K562 (cell line): ENCODE measurements at regions not wholly inside any gene's neighbourhood (a gene's known extent, or its start where the extent isn't known, plus 50 kb on each side); places are given as distances from the start of the nearest gene placed in this dataset.

Experiments
- BRD4 ChIP-seq: fragments of 200-600 bp; sonication (generic); IDR thresholded peaks from 2 replicates; pipeline ENCODE4 v1.6.1; 2017; ENCODE audit warnings: inconsistent platforms
- CREM ChIP-seq: IDR thresholded peaks from 2 replicates; pipeline ENCODE4 v1.6.1; 2014; ENCODE audit warnings: antibody characterized with exemption, low read depth
- E2F5 ChIP-seq: sonication (generic); formaldehyde crosslinking; IDR thresholded peaks from 2 replicates; pipeline ENCODE4 v1.8.0; 2022; ENCODE audit warnings: mild to moderate bottlenecking, missing genetic modification reagents
- EGR1 ChIP-seq: fragments of 450-650 bp; conservative IDR thresholded peaks from 2 replicates; pipeline ENCODE4 v1.6.1; 2017; ENCODE audit warnings: mild to moderate bottlenecking
- ESRRA ChIP-seq: fragments of 450-650 bp; IDR thresholded peaks from 2 replicates; pipeline ENCODE4 v1.6.1; 2014; ENCODE audit warnings: low read depth, mild to moderate bottlenecking, moderate library complexity, borderline replicate concordance
- FOXM1 ChIP-seq, 2 experiments: fragments of 450-650 bp in 1 of 2; sonication (generic) in 1 of 2; formaldehyde crosslinking in 1 of 2; IDR thresholded peaks; 2 replicates each; pipeline versions ENCODE4 v1.6.1 to v1.9.0; 2017 to 2022; ENCODE audit warnings: low read depth in 2 of 2, mild to moderate bottlenecking in 2 of 2, missing genetic modification reagents in 1 of 2, moderate library complexity in 1 of 2
- GABPA ChIP-seq: fragments of 200-800 bp; sonication (Bioruptor generic); conservative IDR thresholded peaks from 2 replicates; pipeline ENCODE4 v1.6.1; 2016; ENCODE audit warnings: low read depth, missing genetic modification characterization, missing compliant biosample characterization
- HINFP ChIP-seq: fragments of 450-650 bp; conservative IDR thresholded peaks from 2 replicates; pipeline ENCODE4 v1.6.1; 2016; ENCODE audit warnings: missing genetic modification characterization, low read depth, mild to moderate bottlenecking, control low read depth, missing compliant biosample characterization
- MAFF ChIP-seq: IDR thresholded peaks from 2 replicates; pipeline ENCODE4 v1.6.1; 2012; ENCODE audit warnings: low read length, improper control_type of control experiment
- MCM3 ChIP-seq: fragments of 450-650 bp; IDR thresholded peaks from 2 replicates; pipeline ENCODE4 v1.6.1; 2016
- NR2C2 ChIP-seq, 2 experiments: fragments of 200-800 bp in 1 of 2; sonication (Bioruptor generic) in 1 of 2; sonication (generic) in 1 of 2; formaldehyde crosslinking in 1 of 2; IDR thresholded peaks; 2 replicates each; pipeline versions ENCODE4 v1.6.1 to v1.8.0; 2016 to 2022; ENCODE audit warnings: mild to moderate bottlenecking in 1 of 2, missing compliant biosample characterization in 1 of 2, missing genetic modification characterization in 1 of 2, missing genetic modification reagents in 1 of 2
- POLR2H ChIP-seq: IDR thresholded peaks from 2 replicates; pipeline ENCODE4 v1.6.1; 2016; ENCODE audit warnings: missing genetic modification characterization, low read depth, mild to moderate bottlenecking, control low read depth, missing compliant biosample characterization, moderate library complexity
- RBBP5 ChIP-seq: fragments of 200-600 bp; sonication (generic); IDR thresholded peaks from 2 replicates; pipeline ENCODE4 v1.6.1; 2012; ENCODE audit warnings: borderline replicate concordance, mild to moderate bottlenecking, low read length, control low read depth, inconsistent platforms; ENCODE audit not compliant: insufficient read depth, poor library complexity, severe bottlenecking
- RFX1 ChIP-seq: fragments of 450-650 bp; IDR thresholded peaks from 2 replicates; pipeline ENCODE4 v1.6.1; 2016; ENCODE audit warnings: mild to moderate bottlenecking, moderate library complexity
- SIRT6 ChIP-seq: IDR thresholded peaks from one replicate; pipeline ENCODE4 v1.6.1; 2012; ENCODE audit warnings: low read depth, mild to moderate bottlenecking, control low read depth, inconsistent platforms, low read length, moderate library complexity
- SMAD1 ChIP-seq: fragments of 150-350 bp; IDR thresholded peaks from 2 replicates; pipeline ENCODE4 v1.6.1; 2014; ENCODE audit warnings: low read length, low read depth; ENCODE audit not compliant: partially characterized antibody
- STAT5B ChIP-seq: fragments of 250-450 bp; sonication (Bioruptor Pico); IDR thresholded peaks from 2 replicates; pipeline ENCODE4 v1.8.0; 2021; ENCODE audit warnings: mild to moderate bottlenecking, inconsistent platforms
- TEAD4 ChIP-seq, 2 experiments: sonication (generic) in 1 of 2; formaldehyde crosslinking in 1 of 2; IDR thresholded peaks; 2 replicates each; pipeline versions ENCODE4 v1.6.1 to v1.8.0; 2012 to 2022; ENCODE audit warnings: borderline replicate concordance in 1 of 2, inconsistent platforms in 1 of 2, low read length in 1 of 2, mild to moderate bottlenecking in 1 of 2, missing genetic modification reagents in 1 of 2
- ZKSCAN1 ChIP-seq: fragments of 150-350 bp; IDR thresholded peaks from 2 replicates; pipeline ENCODE4 v1.6.1; 2016; ENCODE audit warnings: low read depth, low read length
- ZNF165 ChIP-seq: fragments of 250-450 bp; sonication (Bioruptor Pico); IDR thresholded peaks from 2 replicates; pipeline ENCODE4 v1.4.0; 2020; ENCODE audit warnings: borderline replicate concordance
- TF ChIP-seq, protein P1 (sequence below), 2 experiments: fragments of 450-650 bp; conservative IDR thresholded peaks; 2 replicates each; pipeline ENCODE4 v1.6.1; 2017; ENCODE audit warnings: mild to moderate bottlenecking in 2 of 2, moderate library complexity in 2 of 2
- TF ChIP-seq, protein P2 (sequence below): fragments of 200-800 bp; sonication (Bioruptor generic); IDR thresholded peaks from 2 replicates; pipeline ENCODE4 v1.6.1; 2017; ENCODE audit warnings: missing genetic modification characterization, missing compliant biosample characterization

DNA sequence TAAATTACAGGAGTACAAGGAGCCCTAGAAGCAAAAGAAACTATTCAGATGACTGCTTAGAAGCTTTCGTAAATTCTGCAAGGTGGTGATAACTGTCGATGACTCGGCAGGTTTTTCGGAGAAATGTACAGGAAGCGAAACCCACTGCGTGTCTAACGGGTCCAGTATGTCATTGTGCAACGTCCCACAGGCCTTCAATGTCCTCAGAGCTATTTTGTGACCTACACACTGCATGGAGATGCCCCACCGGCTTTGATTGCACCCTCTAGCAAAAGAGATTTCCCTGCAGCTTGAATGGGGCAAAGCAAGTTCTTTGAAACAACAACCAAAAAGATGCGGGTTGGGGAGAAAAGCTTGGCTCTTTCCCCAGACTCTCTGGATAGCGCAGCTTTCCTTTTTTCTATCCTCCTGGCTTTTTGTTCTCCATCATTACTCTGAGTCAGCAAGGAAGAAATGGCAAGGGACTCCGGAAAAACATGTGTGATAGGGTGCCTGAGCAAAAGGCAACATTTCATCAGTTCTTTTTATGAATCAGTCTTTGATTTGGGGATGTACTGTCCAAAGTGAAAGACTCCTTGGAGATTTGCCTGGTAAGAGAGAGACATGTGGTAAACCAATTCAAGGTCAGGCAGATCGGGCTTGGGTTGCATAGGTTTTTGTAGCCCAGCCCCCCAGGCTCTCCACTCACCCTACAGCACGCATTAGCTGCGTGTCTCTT, 112.0 kb upstream of the TBL1X start (continued):
- no peak for TF ChIP-seq NR2C2 (CRISPR knock-in tag; IDR thresholded peaks at IDR 0.05)
- peak; percentile 44; the same call in 1 of the 2 replicates for TF ChIP-seq NR2C2 (tag; IDR thresholded peaks at IDR 0.05)
- no peak for TF ChIP-seq E2F5 (CRISPR knock-in tag)
- TF ChIP-seq EGR1 = no peak
- peak; percentile 48; the same call in 1 of the 2 replicates for TF ChIP-seq ESRRA
- TF ChIP-seq, protein P1, sequence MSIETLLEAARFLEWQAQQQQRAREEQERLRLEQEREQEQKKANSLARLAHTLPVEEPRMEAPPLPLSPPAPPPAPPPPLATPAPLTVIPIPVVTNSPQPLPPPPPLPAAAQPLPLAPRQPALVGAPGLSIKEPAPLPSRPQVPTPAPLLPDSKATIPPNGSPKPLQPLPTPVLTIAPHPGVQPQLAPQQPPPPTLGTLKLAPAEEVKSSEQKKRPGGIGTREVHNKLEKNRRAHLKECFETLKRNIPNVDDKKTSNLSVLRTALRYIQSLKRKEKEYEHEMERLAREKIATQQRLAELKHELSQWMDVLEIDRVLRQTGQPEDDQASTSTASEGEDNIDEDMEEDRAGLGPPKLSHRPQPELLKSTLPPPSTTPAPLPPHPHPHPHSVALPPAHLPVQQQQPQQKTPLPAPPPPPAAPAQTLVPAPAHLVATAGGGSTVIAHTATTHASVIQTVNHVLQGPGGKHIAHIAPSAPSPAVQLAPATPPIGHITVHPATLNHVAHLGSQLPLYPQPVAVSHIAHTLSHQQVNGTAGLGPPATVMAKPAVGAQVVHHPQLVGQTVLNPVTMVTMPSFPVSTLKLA (conservative IDR thresholded peaks at IDR 0.05) = 0 out of 4 replicates have a peak, but pooled peaks have one; percentile 18 to 33
- TF ChIP-seq CREM = peak; percentile 68
- TF ChIP-seq ZNF165 (CRISPR knock-in tag) = no peak
- peak; percentile 64; the same call in 1 of the 2 replicates for TF ChIP-seq HINFP
- no peak for TF ChIP-seq FOXM1 (IDR thresholded peaks at IDR 0.05; ENCODE audit: low read depth)
- no peak for TF ChIP-seq FOXM1 (CRISPR knock-in tag; IDR thresholded peaks at IDR 0.05; ENCODE audit: low read depth)
- TF ChIP-seq MCM3 = no peak
- TF ChIP-seq TEAD4 (IDR thresholded peaks at IDR 0.05; ENCODE audit: low read length) = peak; percentile 53
- no peak for TF ChIP-seq TEAD4 (CRISPR knock-in tag; IDR thresholded peaks at IDR 0.05; ENCODE audit: borderline replicate concordance)
- no peak for TF ChIP-seq SMAD1
- peak; percentile 91 for TF ChIP-seq MAFF
- TF ChIP-seq GABPA (tag) = peak; percentile 46; the same call in 1 of the 2 replicates
- TF ChIP-seq BRD4 = no peak
- no peak for TF ChIP-seq RBBP5
- TF ChIP-seq, protein P2, sequence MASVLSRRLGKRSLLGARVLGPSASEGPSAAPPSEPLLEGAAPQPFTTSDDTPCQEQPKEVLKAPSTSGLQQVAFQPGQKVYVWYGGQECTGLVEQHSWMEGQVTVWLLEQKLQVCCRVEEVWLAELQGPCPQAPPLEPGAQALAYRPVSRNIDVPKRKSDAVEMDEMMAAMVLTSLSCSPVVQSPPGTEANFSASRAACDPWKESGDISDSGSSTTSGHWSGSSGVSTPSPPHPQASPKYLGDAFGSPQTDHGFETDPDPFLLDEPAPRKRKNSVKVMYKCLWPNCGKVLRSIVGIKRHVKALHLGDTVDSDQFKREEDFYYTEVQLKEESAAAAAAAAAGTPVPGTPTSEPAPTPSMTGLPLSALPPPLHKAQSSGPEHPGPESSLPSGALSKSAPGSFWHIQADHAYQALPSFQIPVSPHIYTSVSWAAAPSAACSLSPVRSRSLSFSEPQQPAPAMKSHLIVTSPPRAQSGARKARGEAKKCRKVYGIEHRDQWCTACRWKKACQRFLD (CRISPR knock-in tag) = peak; percentile 67; the same call in 1 of the 2 replicates
- peak; percentile 54; the same call in 1 of the 2 replicates for TF ChIP-seq POLR2H (tag)
- TF ChIP-seq STAT5B = no peak
- TF ChIP-seq SIRT6 = no peak
- TF ChIP-seq ZKSCAN1 = no peak
- no peak for TF ChIP-seq RFX1
